Stomach (tissue), 4 donors: ENCODE measurements at regions not wholly inside any gene's neighbourhood (a gene's known extent, or its start where the extent isn't known, plus 50 kb on each side); places are given as distances from the start of the nearest gene placed in this dataset.

Source experiments
- CTCF ChIP-seq, 7 experiments: fragments of 450-650 bp in 4 of 7; fragments of 200-600 bp in 3 of 7; sonication (generic) in 3 of 7; IDR thresholded peaks; one replicate each; pipeline ENCODE4 v1.5.1; 2016 to 2019; ENCODE audit warnings: antibody characterized with exemption in 7 of 7, control low read depth in 2 of 7, mild to moderate bottlenecking in 1 of 7
- EP300 ChIP-seq: sonication (generic); formaldehyde crosslinking; IDR thresholded peaks from one replicate; pipeline ENCODE4 v1.6.1; 2017; ENCODE audit warnings: antibody characterized with exemption
- POLR2A ChIP-seq, 4 donors: fragments of 450-650 bp; IDR thresholded peaks; one replicate each; pipeline ENCODE4 v1.6.1; 2016; ENCODE audit warnings: antibody characterized with exemption in 4 of 4, control low read depth in 2 of 4, mild to moderate bottlenecking in 1 of 4, moderate library complexity in 1 of 4

DNA sequence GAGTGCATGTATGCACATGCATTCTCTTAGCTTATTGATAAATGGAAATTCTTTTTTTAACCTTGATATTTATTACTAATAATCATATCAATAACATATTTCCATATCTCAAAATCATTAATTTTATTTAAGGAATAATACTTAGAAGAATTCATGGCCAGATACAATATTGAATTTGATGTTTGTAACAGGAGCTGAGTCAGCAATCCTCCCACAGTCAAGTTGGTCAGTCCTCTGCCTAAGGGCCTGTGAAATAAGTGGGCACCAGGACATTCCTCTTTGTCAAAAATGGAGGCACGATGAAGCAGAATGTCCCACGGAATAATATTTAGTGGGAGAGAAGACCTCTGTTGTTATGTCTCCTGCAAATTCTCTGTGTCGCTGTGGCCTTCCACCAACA, 148.6 kb downstream of the LRRC70 start:
- TF ChIP-seq CTCF (IDR thresholded peaks at IDR 0.05) (no peak), POLR2A (IDR thresholded peaks at IDR 0.05) (no peak), EP300 (no peak)
